Fibroblast of lung (primary cell): ENCODE measurements at regions not wholly inside any gene's neighbourhood (a gene's known extent, or its start where the extent isn't known, plus 50 kb on each side); places are given as distances from the start of the nearest gene placed in this dataset.

Experiments used
- CTCF ChIP-seq, 2 donors: IDR thresholded peaks in 1 of 2; conservative IDR thresholded peaks in 1 of 2; 1 replicate in 1 of 2; 2 replicates in 1 of 2; pipeline ENCODE4 v1.5.1; 2011 to 2012; ENCODE audit warnings: low read length in 2 of 2, control low read depth in 1 of 2, inconsistent platforms in 1 of 2, low read depth in 1 of 2, mild to moderate bottlenecking in 1 of 2
- EZH2 ChIP-seq: IDR thresholded peaks from 2 replicates; pipeline ENCODE4 v1.5.1; 2012; ENCODE audit warnings: low read length, control low read depth, mild to moderate bottlenecking; ENCODE audit errors: missing control alignments

- no peak for TF ChIP-seq CTCF (conservative IDR thresholded peaks at IDR 0.05 in 1 of 2, IDR thresholded peaks at IDR 0.05 in 1 of 2; ENCODE audit: low read depth in 1 of 2, low read length in 2 of 2)
- no peak for TF ChIP-seq EZH2
Observed at GRCh38 chr13:60850526-60850925, 453.5 kb downstream of the TDRD3 start.
